WTC11 (cell line): ENCODE measurements at regions not wholly inside any gene's neighbourhood (a gene's known extent, or its start where the extent isn't known, plus 50 kb on each side); places are given as distances from the start of the nearest gene placed in this dataset.

Source experiments
- ATAC-seq: fragments of 200-7000 bp; cut with Tn5 transposase; 2 replicates; pipeline ENCODE4 v1.10.0; 2021; ENCODE audit warnings: mild to moderate bottlenecking, moderate library complexity
- CTCF ChIA-PET: fragments of 300-600 bp; sonication (Branson Sonifier 250); formaldehyde crosslinking; loops from one replicate; lab custom pipeline; 2021; ENCODE audit warnings: antibody characterized with exemption; lab: Charles Lee
- POLR2A ChIA-PET: fragments of 350-600 bp; sonication (Branson Sonifier 250); formaldehyde crosslinking; loops from one replicate; lab custom pipeline; 2021; ENCODE audit warnings: antibody characterized with exemption; lab: Charles Lee
- DNase-seq: peaks from one replicate; pipeline ENCODE4 v3.0.0; 2021; ENCODE audit warnings: low spot score
- H3K27ac Mint-ChIP-seq: 2 replicates; pipeline ENCODE4 v1.8.0; 2021; ENCODE audit warnings: mixed read lengths
- H3K27me3 Mint-ChIP-seq: 2 replicates; pipeline ENCODE4 v1.8.0; 2021; ENCODE audit warnings: low read depth, mild to moderate bottlenecking, moderate library complexity, mixed read lengths
- H3K36me3 Mint-ChIP-seq: 2 replicates; pipeline ENCODE4 v1.8.0; 2021; ENCODE audit warnings: mixed read lengths
- H3K4me1 Mint-ChIP-seq: 2 replicates; pipeline ENCODE4 v1.8.0; 2022; ENCODE audit warnings: mixed read lengths
- H3K4me3 Mint-ChIP-seq: 2 replicates; pipeline ENCODE4 v1.8.0; 2021; ENCODE audit warnings: mild to moderate bottlenecking, moderate library complexity, mixed read lengths
- H3K9me3 Mint-ChIP-seq: 2 replicates; pipeline ENCODE4 v1.8.0; 2021; ENCODE audit warnings: mixed read lengths
- CBFB ChIP-seq: sonication (generic); formaldehyde crosslinking; IDR thresholded peaks from 2 replicates; pipeline ENCODE4 v1.8.1; 2022; ENCODE audit warnings: mild to moderate bottlenecking, low read depth, missing genetic modification reagents
- CREB1 ChIP-seq: sonication (generic); formaldehyde crosslinking; IDR thresholded peaks from 2 replicates; pipeline ENCODE4 v1.8.0; 2023; ENCODE audit warnings: mild to moderate bottlenecking, missing genetic modification reagents
- GABPB1 ChIP-seq: sonication (generic); formaldehyde crosslinking; IDR thresholded peaks from 2 replicates; pipeline ENCODE4 v1.8.1; 2023; ENCODE audit warnings: mild to moderate bottlenecking, missing genetic modification reagents
- GRHL2 ChIP-seq: fragments of 250-450 bp; sonication (Bioruptor Pico); IDR thresholded peaks from 2 replicates; pipeline ENCODE4 v1.8.0; 2022; ENCODE audit warnings: mild to moderate bottlenecking, moderate library complexity; ENCODE audit not compliant: insufficient replicate concordance, severe bottlenecking
- JAZF1 ChIP-seq: fragments of 250-450 bp; sonication (Bioruptor Pico); IDR thresholded peaks from 2 replicates; pipeline ENCODE4 v1.9.0; 2021; ENCODE audit warnings: moderate library complexity, mild to moderate bottlenecking, inconsistent platforms
- JUN ChIP-seq: sonication (generic); formaldehyde crosslinking; IDR thresholded peaks from 2 replicates; pipeline ENCODE4 v1.8.0; 2023; ENCODE audit warnings: mild to moderate bottlenecking, missing genetic modification reagents
- KAT7 ChIP-seq: sonication (generic); formaldehyde crosslinking; IDR thresholded peaks from 2 replicates; pipeline ENCODE4 v1.8.1; 2023; ENCODE audit warnings: missing genetic modification reagents, mild to moderate bottlenecking, borderline replicate concordance
- MXD4 ChIP-seq: fragments of 250-450 bp; sonication (Bioruptor Pico); IDR thresholded peaks from 2 replicates; pipeline ENCODE4 v1.8.0; 2021; ENCODE audit warnings: mild to moderate bottlenecking, moderate library complexity, borderline replicate concordance
- NFYB ChIP-seq: sonication (generic); formaldehyde crosslinking; conservative IDR thresholded peaks from 2 replicates; pipeline ENCODE4 v1.8.0; 2022; ENCODE audit warnings: low read depth, missing genetic modification reagents
- OVOL2 ChIP-seq: fragments of 250-450 bp; sonication (Bioruptor Pico); IDR thresholded peaks from 2 replicates; pipeline ENCODE4 v1.9.0; 2021; ENCODE audit warnings: mild to moderate bottlenecking, borderline replicate concordance
- PRRX2 ChIP-seq: fragments of 250-450 bp; sonication (Bioruptor Pico); IDR thresholded peaks from 2 replicates; pipeline ENCODE4 v1.8.0; 2021; ENCODE audit warnings: mild to moderate bottlenecking
- RORB ChIP-seq: fragments of 250-450 bp; sonication (Bioruptor Pico); IDR thresholded peaks from 2 replicates; pipeline ENCODE4 v1.9.0; 2021; ENCODE audit warnings: mild to moderate bottlenecking
- TEAD1 ChIP-seq: sonication (generic); formaldehyde crosslinking; IDR thresholded peaks from 2 replicates; pipeline ENCODE4 v1.8.0; 2022; ENCODE audit warnings: mild to moderate bottlenecking, missing genetic modification reagents
- TP53 ChIP-seq: sonication (generic); formaldehyde crosslinking; IDR thresholded peaks from 2 replicates; pipeline ENCODE4 v1.8.1; 2023; ENCODE audit warnings: mild to moderate bottlenecking, missing genetic modification reagents
- ZNF121 ChIP-seq: sonication (generic); formaldehyde crosslinking; IDR thresholded peaks from 2 replicates; pipeline ENCODE4 v1.8.0; 2023; ENCODE audit warnings: missing genetic modification reagents
- ZNF219 ChIP-seq: sonication (generic); formaldehyde crosslinking; IDR thresholded peaks from 2 replicates; pipeline ENCODE4 v1.8.0; 2023; ENCODE audit warnings: missing genetic modification reagents, mild to moderate bottlenecking, borderline replicate concordance
- ZNF232 ChIP-seq: sonication (generic); formaldehyde crosslinking; IDR thresholded peaks from 2 replicates; pipeline ENCODE4 v1.8.0; 2022; ENCODE audit warnings: mild to moderate bottlenecking, missing genetic modification reagents
- ZNF416 ChIP-seq: fragments of 250-450 bp; sonication (Bioruptor Pico); IDR thresholded peaks from 2 replicates; pipeline ENCODE4 v1.9.0; 2021; ENCODE audit warnings: mild to moderate bottlenecking, inconsistent platforms
- TF ChIP-seq, protein P1 (sequence below): sonication (generic); formaldehyde crosslinking; IDR thresholded peaks from 2 replicates; pipeline ENCODE4 v1.8.0; 2023; ENCODE audit warnings: mild to moderate bottlenecking, missing genetic modification reagents
- TF ChIP-seq, protein P2 (sequence below): fragments of 250-450 bp; sonication (Bioruptor Pico); IDR thresholded peaks from 2 replicates; pipeline ENCODE4 v1.9.0; 2021; ENCODE audit warnings: mild to moderate bottlenecking
- TF ChIP-seq, protein P3 (sequence below): fragments of 200-600 bp; IDR thresholded peaks from 2 replicates; pipeline ENCODE4 v1.8.0; 2022; ENCODE audit warnings: antibody characterized with exemption
- TF ChIP-seq, protein P4 (sequence below): fragments of 250-450 bp; sonication (Bioruptor Pico); IDR thresholded peaks from 2 replicates; pipeline ENCODE4 v1.9.0; 2021; ENCODE audit warnings: mild to moderate bottlenecking
- TF ChIP-seq, protein P5 (sequence below): sonication (generic); formaldehyde crosslinking; IDR thresholded peaks from 2 replicates; pipeline ENCODE4 v1.8.1; 2022; ENCODE audit warnings: mild to moderate bottlenecking, moderate library complexity, missing genetic modification reagents
- TF ChIP-seq, protein P6 (sequence below): sonication (generic); formaldehyde crosslinking; IDR thresholded peaks from 2 replicates; pipeline ENCODE4 v1.8.1; 2023; ENCODE audit warnings: mild to moderate bottlenecking, missing genetic modification reagents
- TF ChIP-seq, protein P7 (sequence below): sonication (generic); formaldehyde crosslinking; conservative IDR thresholded peaks from 2 replicates; pipeline ENCODE4 v1.8.1; 2022; ENCODE audit warnings: mild to moderate bottlenecking, missing genetic modification reagents

DNA sequence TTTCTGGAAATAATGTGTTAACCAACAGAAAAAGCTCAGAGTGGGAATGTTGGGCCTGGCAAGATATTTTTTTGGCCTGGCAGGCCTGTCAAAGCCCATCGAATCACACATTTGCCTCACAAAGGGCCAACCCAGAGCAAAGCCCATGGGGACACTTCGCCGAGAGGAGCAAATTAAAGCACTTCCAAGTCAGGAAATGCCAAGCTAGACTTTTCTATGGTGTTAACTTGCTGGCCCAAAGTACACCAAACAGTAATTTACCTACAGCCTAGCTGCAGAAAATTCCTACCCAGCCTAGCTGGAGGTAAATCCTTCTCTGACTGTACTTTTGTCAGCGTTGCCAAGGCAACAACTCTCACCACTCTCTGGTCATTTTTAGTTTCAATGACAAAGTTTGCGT, 288.6 kb upstream of the LDB2 start (continued):
- TF ChIP-seq NFYB, result no peak
- TF ChIP-seq, protein P1, sequence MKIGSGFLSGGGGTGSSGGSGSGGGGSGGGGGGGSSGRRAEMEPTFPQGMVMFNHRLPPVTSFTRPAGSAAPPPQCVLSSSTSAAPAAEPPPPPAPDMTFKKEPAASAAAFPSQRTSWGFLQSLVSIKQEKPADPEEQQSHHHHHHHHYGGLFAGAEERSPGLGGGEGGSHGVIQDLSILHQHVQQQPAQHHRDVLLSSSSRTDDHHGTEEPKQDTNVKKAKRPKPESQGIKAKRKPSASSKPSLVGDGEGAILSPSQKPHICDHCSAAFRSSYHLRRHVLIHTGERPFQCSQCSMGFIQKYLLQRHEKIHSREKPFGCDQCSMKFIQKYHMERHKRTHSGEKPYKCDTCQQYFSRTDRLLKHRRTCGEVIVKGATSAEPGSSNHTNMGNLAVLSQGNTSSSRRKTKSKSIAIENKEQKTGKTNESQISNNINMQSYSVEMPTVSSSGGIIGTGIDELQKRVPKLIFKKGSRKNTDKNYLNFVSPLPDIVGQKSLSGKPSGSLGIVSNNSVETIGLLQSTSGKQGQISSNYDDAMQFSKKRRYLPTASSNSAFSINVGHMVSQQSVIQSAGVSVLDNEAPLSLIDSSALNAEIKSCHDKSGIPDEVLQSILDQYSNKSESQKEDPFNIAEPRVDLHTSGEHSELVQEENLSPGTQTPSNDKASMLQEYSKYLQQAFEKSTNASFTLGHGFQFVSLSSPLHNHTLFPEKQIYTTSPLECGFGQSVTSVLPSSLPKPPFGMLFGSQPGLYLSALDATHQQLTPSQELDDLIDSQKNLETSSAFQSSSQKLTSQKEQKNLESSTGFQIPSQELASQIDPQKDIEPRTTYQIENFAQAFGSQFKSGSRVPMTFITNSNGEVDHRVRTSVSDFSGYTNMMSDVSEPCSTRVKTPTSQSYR (CRISPR knock-in tag), result no peak
- TF ChIP-seq TP53 (CRISPR knock-in tag), result no peak
- no peak for TF ChIP-seq KAT7 (CRISPR knock-in tag)

DNA sequence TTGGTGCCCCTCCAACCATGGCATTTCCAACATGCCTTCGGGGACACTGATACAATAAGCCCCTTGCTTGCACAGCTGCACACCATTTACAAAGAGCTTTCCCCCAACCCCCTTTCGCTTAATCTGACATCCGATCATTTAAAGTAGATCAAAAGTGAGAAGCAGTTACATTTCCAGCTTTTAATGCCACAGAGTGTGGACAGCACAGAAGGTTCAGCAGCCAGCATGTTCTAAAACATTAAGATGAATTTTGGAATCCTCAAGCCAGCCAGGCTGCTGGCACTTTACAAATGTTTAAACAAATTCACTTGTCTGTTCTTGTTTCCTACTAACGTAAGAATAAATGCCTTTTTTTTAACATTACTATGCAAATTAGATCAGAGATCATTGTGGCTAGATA, 284.4 kb upstream of the LDB2 start:
- ATAC-seq (no peak), DNase-seq (no peak)
- Mint-ChIP-seq H3K9me3 (peaks cover 12% of the 10 kb centered on the region), H3K4me1 (peaks cover 23% of the 10 kb centered on the region), H3K36me3 (no peaks in the 10 kb centered on the region), H3K4me3 (no peak overlapping the region), H3K27ac (no peak overlapping the region), H3K27me3 (no peaks in the 10 kb centered on the region; the same call in 1 of the 2 replicates)
- POLR2A ChIA-PET, result no interaction called here
- CTCF ChIA-PET, result no interaction called here
- TF ChIP-seq, protein P2, sequence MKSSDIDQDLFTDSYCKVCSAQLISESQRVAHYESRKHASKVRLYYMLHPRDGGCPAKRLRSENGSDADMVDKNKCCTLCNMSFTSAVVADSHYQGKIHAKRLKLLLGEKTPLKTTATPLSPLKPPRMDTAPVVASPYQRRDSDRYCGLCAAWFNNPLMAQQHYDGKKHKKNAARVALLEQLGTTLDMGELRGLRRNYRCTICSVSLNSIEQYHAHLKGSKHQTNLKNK (CRISPR knock-in tag), result no peak
- TF ChIP-seq OVOL2 (CRISPR knock-in tag), result no peak
- TF ChIP-seq, protein P3, sequence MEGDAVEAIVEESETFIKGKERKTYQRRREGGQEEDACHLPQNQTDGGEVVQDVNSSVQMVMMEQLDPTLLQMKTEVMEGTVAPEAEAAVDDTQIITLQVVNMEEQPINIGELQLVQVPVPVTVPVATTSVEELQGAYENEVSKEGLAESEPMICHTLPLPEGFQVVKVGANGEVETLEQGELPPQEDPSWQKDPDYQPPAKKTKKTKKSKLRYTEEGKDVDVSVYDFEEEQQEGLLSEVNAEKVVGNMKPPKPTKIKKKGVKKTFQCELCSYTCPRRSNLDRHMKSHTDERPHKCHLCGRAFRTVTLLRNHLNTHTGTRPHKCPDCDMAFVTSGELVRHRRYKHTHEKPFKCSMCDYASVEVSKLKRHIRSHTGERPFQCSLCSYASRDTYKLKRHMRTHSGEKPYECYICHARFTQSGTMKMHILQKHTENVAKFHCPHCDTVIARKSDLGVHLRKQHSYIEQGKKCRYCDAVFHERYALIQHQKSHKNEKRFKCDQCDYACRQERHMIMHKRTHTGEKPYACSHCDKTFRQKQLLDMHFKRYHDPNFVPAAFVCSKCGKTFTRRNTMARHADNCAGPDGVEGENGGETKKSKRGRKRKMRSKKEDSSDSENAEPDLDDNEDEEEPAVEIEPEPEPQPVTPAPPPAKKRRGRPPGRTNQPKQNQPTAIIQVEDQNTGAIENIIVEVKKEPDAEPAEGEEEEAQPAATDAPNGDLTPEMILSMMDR, result no peak

DNA sequence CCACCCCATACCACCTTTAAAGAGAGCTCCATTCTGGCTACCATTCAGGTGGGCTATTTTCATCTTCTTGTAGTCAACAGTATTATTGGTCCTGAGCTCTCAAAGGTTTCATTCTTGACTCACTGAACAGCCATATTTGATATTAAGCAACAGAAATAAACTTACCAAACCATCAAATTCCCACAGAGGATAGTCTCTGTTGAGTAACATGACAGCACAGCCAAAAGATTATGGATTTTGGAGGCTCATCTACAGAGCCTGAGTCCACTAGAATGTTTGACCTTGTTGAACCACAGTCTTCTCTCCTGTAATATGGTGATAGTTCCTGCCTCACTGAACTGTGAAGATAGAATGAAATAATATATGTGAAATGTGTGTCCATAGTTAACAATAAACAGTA, 276.3 kb upstream of the LDB2 start:
- Mint-ChIP-seq H3K9me3 (peaks cover 12% of the 10 kb centered on the region), H3K4me1 (peaks cover 20% of the 10 kb centered on the region), H3K27me3 (peaks cover 4% of the 10 kb centered on the region), H3K4me3 (no peak overlapping the region), H3K27ac (no peak overlapping the region), H3K36me3 (no peaks in the 10 kb centered on the region)
- ChIA-PET CTCF (interaction anchor here (1.1 kb wide), 1 partner anchor 149 kb away, joined by 4 read pairs; no protein-coding TSS in a partner anchor), POLR2A (no interaction called here)
- no peak for ATAC-seq
- no peak for DNase-seq
- TF ChIP-seq ZNF416, result no peak
- no peak for TF ChIP-seq CREB1 (CRISPR knock-in tag)
- no peak for TF ChIP-seq RORB (CRISPR knock-in tag)
- no peak for TF ChIP-seq TEAD1 (CRISPR knock-in tag)
- no peak for TF ChIP-seq GRHL2 (CRISPR knock-in tag)
- TF ChIP-seq PRRX2 (CRISPR knock-in tag), result no peak
- no peak for TF ChIP-seq ZNF219
- TF ChIP-seq CBFB, result no peak
- TF ChIP-seq, protein P4, sequence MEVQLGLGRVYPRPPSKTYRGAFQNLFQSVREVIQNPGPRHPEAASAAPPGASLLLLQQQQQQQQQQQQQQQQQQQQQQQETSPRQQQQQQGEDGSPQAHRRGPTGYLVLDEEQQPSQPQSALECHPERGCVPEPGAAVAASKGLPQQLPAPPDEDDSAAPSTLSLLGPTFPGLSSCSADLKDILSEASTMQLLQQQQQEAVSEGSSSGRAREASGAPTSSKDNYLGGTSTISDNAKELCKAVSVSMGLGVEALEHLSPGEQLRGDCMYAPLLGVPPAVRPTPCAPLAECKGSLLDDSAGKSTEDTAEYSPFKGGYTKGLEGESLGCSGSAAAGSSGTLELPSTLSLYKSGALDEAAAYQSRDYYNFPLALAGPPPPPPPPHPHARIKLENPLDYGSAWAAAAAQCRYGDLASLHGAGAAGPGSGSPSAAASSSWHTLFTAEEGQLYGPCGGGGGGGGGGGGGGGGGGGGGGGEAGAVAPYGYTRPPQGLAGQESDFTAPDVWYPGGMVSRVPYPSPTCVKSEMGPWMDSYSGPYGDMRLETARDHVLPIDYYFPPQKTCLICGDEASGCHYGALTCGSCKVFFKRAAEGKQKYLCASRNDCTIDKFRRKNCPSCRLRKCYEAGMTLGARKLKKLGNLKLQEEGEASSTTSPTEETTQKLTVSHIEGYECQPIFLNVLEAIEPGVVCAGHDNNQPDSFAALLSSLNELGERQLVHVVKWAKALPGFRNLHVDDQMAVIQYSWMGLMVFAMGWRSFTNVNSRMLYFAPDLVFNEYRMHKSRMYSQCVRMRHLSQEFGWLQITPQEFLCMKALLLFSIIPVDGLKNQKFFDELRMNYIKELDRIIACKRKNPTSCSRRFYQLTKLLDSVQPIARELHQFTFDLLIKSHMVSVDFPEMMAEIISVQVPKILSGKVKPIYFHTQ (CRISPR knock-in tag), result no peak
- TF ChIP-seq ZNF121 (CRISPR knock-in tag), result no peak
- TF ChIP-seq MXD4 (CRISPR knock-in tag), result no peak
- TF ChIP-seq GABPB1 (CRISPR knock-in tag), result no peak
- TF ChIP-seq, protein P5, sequence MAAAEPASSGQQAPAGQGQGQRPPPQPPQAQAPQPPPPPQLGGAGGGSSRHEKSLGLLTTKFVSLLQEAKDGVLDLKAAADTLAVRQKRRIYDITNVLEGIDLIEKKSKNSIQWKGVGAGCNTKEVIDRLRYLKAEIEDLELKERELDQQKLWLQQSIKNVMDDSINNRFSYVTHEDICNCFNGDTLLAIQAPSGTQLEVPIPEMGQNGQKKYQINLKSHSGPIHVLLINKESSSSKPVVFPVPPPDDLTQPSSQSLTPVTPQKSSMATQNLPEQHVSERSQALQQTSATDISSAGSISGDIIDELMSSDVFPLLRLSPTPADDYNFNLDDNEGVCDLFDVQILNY (CRISPR knock-in tag), result no peak
- TF ChIP-seq, protein P6, sequence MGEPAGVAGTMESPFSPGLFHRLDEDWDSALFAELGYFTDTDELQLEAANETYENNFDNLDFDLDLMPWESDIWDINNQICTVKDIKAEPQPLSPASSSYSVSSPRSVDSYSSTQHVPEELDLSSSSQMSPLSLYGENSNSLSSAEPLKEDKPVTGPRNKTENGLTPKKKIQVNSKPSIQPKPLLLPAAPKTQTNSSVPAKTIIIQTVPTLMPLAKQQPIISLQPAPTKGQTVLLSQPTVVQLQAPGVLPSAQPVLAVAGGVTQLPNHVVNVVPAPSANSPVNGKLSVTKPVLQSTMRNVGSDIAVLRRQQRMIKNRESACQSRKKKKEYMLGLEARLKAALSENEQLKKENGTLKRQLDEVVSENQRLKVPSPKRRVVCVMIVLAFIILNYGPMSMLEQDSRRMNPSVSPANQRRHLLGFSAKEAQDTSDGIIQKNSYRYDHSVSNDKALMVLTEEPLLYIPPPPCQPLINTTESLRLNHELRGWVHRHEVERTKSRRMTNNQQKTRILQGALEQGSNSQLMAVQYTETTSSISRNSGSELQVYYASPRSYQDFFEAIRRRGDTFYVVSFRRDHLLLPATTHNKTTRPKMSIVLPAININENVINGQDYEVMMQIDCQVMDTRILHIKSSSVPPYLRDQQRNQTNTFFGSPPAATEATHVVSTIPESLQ (CRISPR knock-in tag), result no peak
- no peak for TF ChIP-seq JAZF1 (CRISPR knock-in tag)
- TF ChIP-seq ZNF232 (CRISPR knock-in tag), result no peak
- TF ChIP-seq, protein P7, sequence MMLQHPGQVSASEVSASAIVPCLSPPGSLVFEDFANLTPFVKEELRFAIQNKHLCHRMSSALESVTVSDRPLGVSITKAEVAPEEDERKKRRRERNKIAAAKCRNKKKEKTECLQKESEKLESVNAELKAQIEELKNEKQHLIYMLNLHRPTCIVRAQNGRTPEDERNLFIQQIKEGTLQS (CRISPR knock-in tag), result no peak
- no peak for TF ChIP-seq JUN (CRISPR knock-in tag)
